ENCODE measurements at regions not wholly inside any gene's neighbourhood (a gene's known extent, or its start where the extent isn't known, plus 50 kb on each side); places are given as distances from the start of the nearest gene placed in this dataset.

DNA sequence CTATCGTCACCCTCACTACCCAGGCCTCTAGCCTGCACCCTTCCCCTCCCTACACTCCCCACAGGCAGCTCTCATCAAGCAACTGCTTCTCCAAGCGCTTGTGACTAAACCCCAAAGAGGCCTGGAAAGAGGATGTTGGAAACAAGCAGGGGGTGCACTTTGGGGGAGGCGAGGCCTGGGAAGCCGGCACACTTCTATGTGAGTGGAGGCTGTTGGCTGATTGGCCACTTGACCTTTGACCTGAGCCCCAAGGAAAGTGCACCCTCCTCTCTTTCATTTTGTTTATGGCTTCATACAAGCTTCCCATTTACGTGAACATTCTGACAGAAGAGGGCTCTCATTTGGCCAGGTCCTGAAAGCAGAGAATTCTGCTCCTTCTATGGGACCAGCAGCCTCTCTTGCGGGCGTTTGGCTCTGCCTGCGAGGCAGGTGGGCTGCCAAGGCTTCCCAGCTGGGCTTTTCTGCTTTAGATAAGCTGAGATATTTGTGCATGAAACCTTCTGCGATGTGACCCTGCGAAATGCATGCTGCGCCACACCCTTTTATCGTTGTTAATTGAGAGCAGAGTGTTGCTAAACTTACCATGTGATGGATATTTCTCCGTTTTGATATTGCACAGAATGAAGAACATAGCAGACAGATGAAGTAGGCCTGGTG lies 134.8 kb upstream of the NCK2 start:
- Histone ChIP-seq H2AFZ (ENCODE audit: low read length) (no peak overlapping the region), H3K79me2 (ENCODE audit: insufficient read depth, low read length) (no peaks in the 10 kb centered on the region), H3K9me3 (ENCODE audit: insufficient read depth, low read depth, low read length) (no peaks in the 10 kb centered on the region), H3K9ac (ENCODE audit: low read depth, low read length, poor library complexity, severe bottlenecking) (no peak overlapping the region), H3K9me2 (replicated peaks; ENCODE audit: low read depth, low read length) (no peaks in the 10 kb centered on the region), H3K27me3 (ENCODE audit: insufficient read depth, low read length, poor library complexity, severe bottlenecking) (no peaks in the 10 kb centered on the region), H3K4me1 (ENCODE audit: insufficient read depth, low read length, poor library complexity, severe bottlenecking) (no peaks in the 10 kb centered on the region), H3K4me2 (ENCODE audit: low read depth, low read length, poor library complexity, severe bottlenecking) (no peak overlapping the region), H3K36me3 (ENCODE audit: insufficient read depth, low read length) (no peaks in the 10 kb centered on the region), H3K4me3 (ENCODE audit: low read length, poor library complexity, severe bottlenecking) (no peak overlapping the region), H4K20me1 (ENCODE audit: insufficient read depth, low read length, poor library complexity, severe bottlenecking) (no peaks in the 10 kb centered on the region), H3F3A (ENCODE audit: low read depth) (no peaks in the 10 kb centered on the region)
- no peak for TF ChIP-seq EZH2phosphoT487 (IDR thresholded peaks at IDR 0.05; ENCODE audit: borderline replicate concordance)
- TF ChIP-seq, protein P1, sequence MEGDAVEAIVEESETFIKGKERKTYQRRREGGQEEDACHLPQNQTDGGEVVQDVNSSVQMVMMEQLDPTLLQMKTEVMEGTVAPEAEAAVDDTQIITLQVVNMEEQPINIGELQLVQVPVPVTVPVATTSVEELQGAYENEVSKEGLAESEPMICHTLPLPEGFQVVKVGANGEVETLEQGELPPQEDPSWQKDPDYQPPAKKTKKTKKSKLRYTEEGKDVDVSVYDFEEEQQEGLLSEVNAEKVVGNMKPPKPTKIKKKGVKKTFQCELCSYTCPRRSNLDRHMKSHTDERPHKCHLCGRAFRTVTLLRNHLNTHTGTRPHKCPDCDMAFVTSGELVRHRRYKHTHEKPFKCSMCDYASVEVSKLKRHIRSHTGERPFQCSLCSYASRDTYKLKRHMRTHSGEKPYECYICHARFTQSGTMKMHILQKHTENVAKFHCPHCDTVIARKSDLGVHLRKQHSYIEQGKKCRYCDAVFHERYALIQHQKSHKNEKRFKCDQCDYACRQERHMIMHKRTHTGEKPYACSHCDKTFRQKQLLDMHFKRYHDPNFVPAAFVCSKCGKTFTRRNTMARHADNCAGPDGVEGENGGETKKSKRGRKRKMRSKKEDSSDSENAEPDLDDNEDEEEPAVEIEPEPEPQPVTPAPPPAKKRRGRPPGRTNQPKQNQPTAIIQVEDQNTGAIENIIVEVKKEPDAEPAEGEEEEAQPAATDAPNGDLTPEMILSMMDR (conservative IDR thresholded peaks at IDR 0.05; ENCODE audit: low read length): no peak

DNA sequence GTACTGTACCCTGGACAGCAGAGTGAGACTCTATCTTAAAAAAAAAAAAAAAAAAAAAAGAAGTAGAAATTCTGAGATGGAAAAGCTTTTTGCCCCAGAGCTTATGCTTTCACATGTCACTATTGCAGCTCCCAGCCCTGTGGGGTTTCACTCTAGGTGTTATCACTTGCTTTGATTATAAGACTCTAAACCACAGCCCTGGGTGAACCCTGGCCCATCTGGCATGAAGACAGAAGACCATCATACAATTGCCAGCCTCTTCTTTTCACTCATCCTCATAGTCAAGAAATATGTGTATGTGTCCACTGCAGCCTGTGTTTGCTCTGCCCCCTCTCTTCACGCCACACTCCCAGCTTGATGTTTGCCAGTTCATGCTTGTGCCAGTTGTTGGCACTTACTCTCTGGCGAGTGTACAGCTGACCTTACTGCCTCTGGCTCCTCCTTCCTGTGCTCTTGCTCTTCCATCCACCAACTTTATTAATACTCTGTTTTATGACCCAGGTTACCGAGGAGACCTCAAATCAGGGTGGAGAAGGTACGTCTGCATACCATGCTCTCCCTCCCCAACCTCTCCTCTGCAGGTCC lies 136.7 kb upstream of the NCK2 start:
- H3K4me2 ChIP-seq (ENCODE audit: low read depth, low read length, poor library complexity, severe bottlenecking): no peak overlapping the region
- no peaks in the 10 kb centered on the region for H3F3A ChIP-seq (ENCODE audit: low read depth)
- H3K9ac ChIP-seq (ENCODE audit: low read depth, low read length, poor library complexity, severe bottlenecking): no peak overlapping the region
- no peak overlapping the region for H2AFZ ChIP-seq (ENCODE audit: low read length)
- TF ChIP-seq, protein P1 (conservative IDR thresholded peaks at IDR 0.05; ENCODE audit: low read length): no peak
- TF ChIP-seq EZH2phosphoT487 (IDR thresholded peaks at IDR 0.05; ENCODE audit: borderline replicate concordance): no peak
- H3K4me1 ChIP-seq (ENCODE audit: insufficient read depth, low read length, poor library complexity, severe bottlenecking): no peaks in the 10 kb centered on the region
- H3K36me3 ChIP-seq (ENCODE audit: insufficient read depth, low read length): no peaks in the 10 kb centered on the region
- H3K27me3 ChIP-seq (ENCODE audit: insufficient read depth, low read length, poor library complexity, severe bottlenecking): no peaks in the 10 kb centered on the region
- no peaks in the 10 kb centered on the region for H3K79me2 ChIP-seq (ENCODE audit: insufficient read depth, low read length)
- no peaks in the 10 kb centered on the region for H3K9me2 ChIP-seq (replicated peaks; ENCODE audit: low read depth, low read length)
- no peaks in the 10 kb centered on the region for H4K20me1 ChIP-seq (ENCODE audit: insufficient read depth, low read length, poor library complexity, severe bottlenecking)
- no peaks in the 10 kb centered on the region for H3K9me3 ChIP-seq (ENCODE audit: insufficient read depth, low read depth, low read length)
- no peak overlapping the region for H3K4me3 ChIP-seq (ENCODE audit: low read length, poor library complexity, severe bottlenecking)

- Histone ChIP-seq H2AFZ (ENCODE audit: low read length) (no peak overlapping the region), H3K79me2 (ENCODE audit: insufficient read depth, low read length) (no peaks in the 10 kb centered on the region), H3K36me3 (ENCODE audit: insufficient read depth, low read length) (no peaks in the 10 kb centered on the region), H3K9me2 (replicated peaks; ENCODE audit: low read depth, low read length) (no peaks in the 10 kb centered on the region), H3K9me3 (ENCODE audit: insufficient read depth, low read depth, low read length) (no peaks in the 10 kb centered on the region), H3K4me3 (ENCODE audit: low read length, poor library complexity, severe bottlenecking) (no peak overlapping the region), H4K20me1 (ENCODE audit: insufficient read depth, low read length, poor library complexity, severe bottlenecking) (no peaks in the 10 kb centered on the region), H3K4me1 (ENCODE audit: insufficient read depth, low read length, poor library complexity, severe bottlenecking) (no peaks in the 10 kb centered on the region), H3F3A (ENCODE audit: low read depth) (no peaks in the 10 kb centered on the region), H3K9ac (ENCODE audit: low read depth, low read length, poor library complexity, severe bottlenecking) (no peak overlapping the region), H3K4me2 (ENCODE audit: low read depth, low read length, poor library complexity, severe bottlenecking) (no peak overlapping the region), H3K27me3 (ENCODE audit: insufficient read depth, low read length, poor library complexity, severe bottlenecking) (no peaks in the 10 kb centered on the region)
- no peak for TF ChIP-seq EZH2phosphoT487 (IDR thresholded peaks at IDR 0.05; ENCODE audit: borderline replicate concordance)
- TF ChIP-seq, protein P1 (conservative IDR thresholded peaks at IDR 0.05; ENCODE audit: low read length): no peak
Measured at GRCh38 chr2:105606081-105606480, 138.6 kb upstream of the NCK2 start.
